ENCODE measurements at regions not wholly inside any gene's neighbourhood (a gene's known extent, or its start where the extent isn't known, plus 50 kb on each side); places are given as distances from the start of the nearest gene placed in this dataset.

- no peak for ATAC-seq
- no peak for TF ChIP-seq CTCF (IDR thresholded peaks at IDR 0.05)
- no peak for TF ChIP-seq POLR2A (IDR thresholded peaks at IDR 0.05)
Measured at GRCh38 chr12:61629702-61630101, 630.5 kb upstream of the USP15 start.

DNA sequence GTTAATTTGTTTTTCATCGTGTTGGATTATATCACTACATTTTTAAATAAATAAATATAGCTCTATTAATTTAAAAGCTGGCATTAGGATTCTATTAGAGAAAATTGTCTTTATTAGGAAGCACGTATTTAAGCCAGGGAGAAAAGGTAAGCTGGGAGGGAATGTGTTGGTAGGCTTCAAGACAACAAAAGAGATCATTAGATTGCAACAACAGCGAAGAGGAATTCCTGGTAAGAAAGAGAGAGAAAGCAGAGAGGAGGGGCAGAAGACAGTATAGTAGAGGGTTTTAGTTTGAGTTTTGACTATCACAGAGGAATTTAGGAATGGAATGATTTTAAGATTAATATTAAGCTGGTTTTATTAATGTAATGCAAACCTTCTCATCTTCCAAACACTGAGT lies 613.6 kb upstream of the USP15 start:
- 29% methylated on average over 3 of the region's 3 CpGs for WGBS (ENCODE audit: insufficient coverage, low coverage, low lambda C conversion rate, missing lambda C conversion rate)
- H3K9me3 ChIP-seq = no peaks in the 10 kb centered on the region
- H3K4me3 ChIP-seq = no peak overlapping the region
- no peaks in the 10 kb centered on the region for H3K36me3 ChIP-seq
- DNase-seq = no peak
- ATAC-seq = no peak
- no peaks in the 10 kb centered on the region for H3K4me1 ChIP-seq
- H3K27me3 ChIP-seq = no peaks in the 10 kb centered on the region
- no peak for TF ChIP-seq CTCF (IDR thresholded peaks at IDR 0.05)
- TF ChIP-seq POLR2A (IDR thresholded peaks at IDR 0.05) = no peak
- no peak overlapping the region for H3K27ac ChIP-seq
- intact Hi-C loops (cut with DNase I) = no loop called here

More at GRCh38 chr12:61629702-61630101, 630.5 kb upstream of the USP15 start:
- Histone ChIP-seq H3K4me1 (no peaks in the 10 kb centered on the region), H3K36me3 (no peaks in the 10 kb centered on the region), H3K4me3 (no peak overlapping the region), H3K27ac (no peak overlapping the region), H3K27me3 (no peaks in the 10 kb centered on the region), H3K9me3 (no peaks in the 10 kb centered on the region)
- DNase-seq = no peak
- intact Hi-C loops (cut with DNase I) = no loop called here
- WGBS (ENCODE audit: insufficient coverage, low coverage, low lambda C conversion rate, missing lambda C conversion rate) = 41% methylated on average over 2 of the region's 2 CpGs

DNA sequence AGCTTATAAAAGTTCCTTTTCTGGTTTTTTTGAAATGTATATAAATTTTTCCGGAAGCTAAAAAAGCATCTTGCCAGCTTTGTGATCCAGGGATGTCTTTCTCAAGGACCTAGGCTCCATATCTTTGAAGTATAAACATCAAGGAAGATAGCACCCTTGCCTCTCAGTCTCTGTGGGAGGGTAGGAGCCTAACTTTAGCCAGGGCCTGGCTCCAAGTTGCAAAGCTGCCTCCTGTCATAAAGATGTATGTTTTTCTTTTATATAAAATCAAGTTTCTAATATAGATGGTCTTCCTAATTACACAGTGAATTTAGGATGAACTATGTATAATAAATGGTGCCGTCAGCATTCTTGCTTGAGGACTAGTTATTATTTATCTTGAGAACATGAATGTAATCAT lies 612.6 kb upstream of the USP15 start:
- no peaks in the 10 kb centered on the region for H3K4me1 ChIP-seq
- no peaks in the 10 kb centered on the region for H3K27me3 ChIP-seq
- WGBS (ENCODE audit: insufficient coverage, low coverage, low lambda C conversion rate, missing lambda C conversion rate) = 64% methylated on average over 2 of the region's 2 CpGs
- H3K9me3 ChIP-seq = no peaks in the 10 kb centered on the region
- H3K36me3 ChIP-seq = no peaks in the 10 kb centered on the region
- no peak for ATAC-seq
- H3K27ac ChIP-seq = no peak overlapping the region
- H3K4me3 ChIP-seq = no peak overlapping the region
- DNase-seq = no peak
- intact Hi-C loops (cut with DNase I) = no loop called here
- TF ChIP-seq CTCF (IDR thresholded peaks at IDR 0.05) = no peak
- TF ChIP-seq POLR2A (IDR thresholded peaks at IDR 0.05) = no peak

GRCh38 chr12:61652265-61652664 lies 607.9 kb upstream of the USP15 start:
- DNase-seq = no peak
- WGBS (ENCODE audit: insufficient coverage, low coverage, low lambda C conversion rate, missing lambda C conversion rate) = 85% methylated on average over 2 of the region's 2 CpGs
- Histone ChIP-seq H3K4me3 (no peak overlapping the region), H3K4me1 (no peaks in the 10 kb centered on the region), H3K27ac (no peak overlapping the region), H3K27me3 (no peaks in the 10 kb centered on the region), H3K36me3 (no peaks in the 10 kb centered on the region), H3K9me3 (no peaks in the 10 kb centered on the region)
- ATAC-seq = no peak
- intact Hi-C loops (cut with DNase I) = loop anchor here in 1 of 2 donors (10.0 kb wide), 1 partner anchor 343 kb away; no protein-coding TSS in a partner anchor
- TF ChIP-seq CTCF (IDR thresholded peaks at IDR 0.05) (no peak), POLR2A (IDR thresholded peaks at IDR 0.05) (no peak)

GRCh38 chr12:61654698-61655097 lies 605.5 kb upstream of the USP15 start:
- H3K4me1 ChIP-seq = no peaks in the 10 kb centered on the region
- intact Hi-C loops (cut with DNase I) = loop anchor here in 1 of 2 donors (10.0 kb wide), 1 partner anchor 340 kb away; no protein-coding TSS in a partner anchor
- H3K9me3 ChIP-seq = no peaks in the 10 kb centered on the region
- H3K27me3 ChIP-seq = no peaks in the 10 kb centered on the region
- peak; percentile 35 to 57 (median 48) for TF ChIP-seq CTCF (IDR thresholded peaks at IDR 0.05)
- no peak for TF ChIP-seq POLR2A (IDR thresholded peaks at IDR 0.05)
- ATAC-seq (peak; percentile 88 to 95 (median 90)), DNase-seq (peak in 1 of 3 donors; percentile 48)
- H3K36me3 ChIP-seq = no peaks in the 10 kb centered on the region
- H3K27ac ChIP-seq = no peak overlapping the region
- H3K4me3 ChIP-seq = no peak overlapping the region
- WGBS (ENCODE audit: insufficient coverage, low coverage, low lambda C conversion rate, missing lambda C conversion rate) = 15% methylated on average over 3 of the region's 3 CpGs

Data from right lobe of liver (tissue), 6 donors.